ENCODE measurements at regions not wholly inside any gene's neighbourhood (a gene's known extent, or its start where the extent isn't known, plus 50 kb on each side); places are given as distances from the start of the nearest gene placed in this dataset.

GRCh38 chr6:145544041-145544440, 191.3 kb downstream of the EPM2A start:
- H3K27ac ChIP-seq (ENCODE audit: insufficient read length, low read depth, low read length), result no peak overlapping the region

More at GRCh38 chr6:145544041-145544440, 191.3 kb downstream of the EPM2A start:
- Histone ChIP-seq H4K20me1 (ENCODE audit: control insufficient read depth, insufficient read depth, insufficient read length) (no peaks in the 10 kb centered on the region), H2BK120ac (ENCODE audit: low read depth, low read length, poor library complexity, severe bottlenecking) (no peak overlapping the region), H3K27me3 (ENCODE audit: insufficient read depth, low read length) (no peaks in the 10 kb centered on the region), H2BK5ac (ENCODE audit: insufficient read length, low read length) (no peak overlapping the region), H3K9ac (ENCODE audit: extremely low read depth, insufficient read length, low read length) (no peak overlapping the region), H3K9me3 (ENCODE audit: control insufficient read depth, low read depth, low read length) (no peaks in the 10 kb centered on the region), H3K4me1 (ENCODE audit: insufficient read depth, low read length) (no peaks in the 10 kb centered on the region), H3K23me2 (ENCODE audit: insufficient read length, low read depth, low read length, poor library complexity, severe bottlenecking) (no peaks in the 10 kb centered on the region), H2AFZ (ENCODE audit: low read length) (no peak overlapping the region), H4K8ac (replicated peaks; ENCODE audit: insufficient read length, low read depth, low read length) (no peak overlapping the region), H2BK12ac (ENCODE audit: insufficient read length, low read depth, low read length) (no peak overlapping the region), H2AK5ac (ENCODE audit: insufficient read length, low read length) (no peak overlapping the region), H3K56ac (ENCODE audit: insufficient read length, low read depth, low read length) (no peak overlapping the region), H3K4ac (ENCODE audit: low read depth, low read length) (no peak overlapping the region), H2BK20ac (ENCODE audit: low read depth, low read length, poor library complexity, severe bottlenecking) (no peak overlapping the region), H4K91ac (ENCODE audit: insufficient read length, low read depth, low read length) (no peak overlapping the region), H3K23ac (ENCODE audit: insufficient read length, low read depth, low read length) (no peak overlapping the region), H4K5ac (ENCODE audit: insufficient read length, low read depth, low read length) (no peak overlapping the region), H2BK15ac (ENCODE audit: low read depth, low read length) (no peak overlapping the region), H3K14ac (ENCODE audit: insufficient read depth, low read length) (no peak overlapping the region), H3T11ph (ENCODE audit: low read length) (no peak overlapping the region), H3K79me2 (ENCODE audit: insufficient read depth, low read length) (no peaks in the 10 kb centered on the region), H3K4me2 (ENCODE audit: insufficient read depth, insufficient read length, low read length) (no peak overlapping the region), H3K18ac (ENCODE audit: insufficient read length, low read depth, low read length) (no peak overlapping the region), H3K79me1 (ENCODE audit: insufficient read depth, low read depth, low read length, poor library complexity, severe bottlenecking) (no peaks in the 10 kb centered on the region)
- no peak overlapping the region for H3K27ac Mint-ChIP-seq
- TF ChIP-seq, protein P1, sequence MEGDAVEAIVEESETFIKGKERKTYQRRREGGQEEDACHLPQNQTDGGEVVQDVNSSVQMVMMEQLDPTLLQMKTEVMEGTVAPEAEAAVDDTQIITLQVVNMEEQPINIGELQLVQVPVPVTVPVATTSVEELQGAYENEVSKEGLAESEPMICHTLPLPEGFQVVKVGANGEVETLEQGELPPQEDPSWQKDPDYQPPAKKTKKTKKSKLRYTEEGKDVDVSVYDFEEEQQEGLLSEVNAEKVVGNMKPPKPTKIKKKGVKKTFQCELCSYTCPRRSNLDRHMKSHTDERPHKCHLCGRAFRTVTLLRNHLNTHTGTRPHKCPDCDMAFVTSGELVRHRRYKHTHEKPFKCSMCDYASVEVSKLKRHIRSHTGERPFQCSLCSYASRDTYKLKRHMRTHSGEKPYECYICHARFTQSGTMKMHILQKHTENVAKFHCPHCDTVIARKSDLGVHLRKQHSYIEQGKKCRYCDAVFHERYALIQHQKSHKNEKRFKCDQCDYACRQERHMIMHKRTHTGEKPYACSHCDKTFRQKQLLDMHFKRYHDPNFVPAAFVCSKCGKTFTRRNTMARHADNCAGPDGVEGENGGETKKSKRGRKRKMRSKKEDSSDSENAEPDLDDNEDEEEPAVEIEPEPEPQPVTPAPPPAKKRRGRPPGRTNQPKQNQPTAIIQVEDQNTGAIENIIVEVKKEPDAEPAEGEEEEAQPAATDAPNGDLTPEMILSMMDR (conservative IDR thresholded peaks at IDR 0.05), result no peak
- no peaks in the 10 kb centered on the region for H3K36me3 Mint-ChIP-seq (ENCODE audit: insufficient read depth in 1 of 3, low read depth in 3 of 3)
- H3K27me3 Mint-ChIP-seq (ENCODE audit: low read depth), result peaks cover 4% of the 10 kb centered on the region
- H3K4me1 Mint-ChIP-seq, result peaks cover 9% of the 10 kb centered on the region in 2 experiments
- whole genome bisulfite sequencing (ENCODE audit: extremely low coverage, insufficient read length, low lambda C conversion rate), result no CpG with 5 or more reads among the region's 1 CpG
- H3K4me3 Mint-ChIP-seq, result no peak overlapping the region
- H3K9me3 Mint-ChIP-seq, result no peaks in the 10 kb centered on the region
- DNase-seq, result no peak

All from H9 (cell line).